ENCODE measurements at regions not wholly inside any gene's neighbourhood (a gene's known extent, or its start where the extent isn't known, plus 50 kb on each side); places are given as distances from the start of the nearest gene placed in this dataset.

- TF ChIP-seq CTCF (IDR thresholded peaks at IDR 0.05; ENCODE audit: low read depth, low read length, missing input control): no peak
- TF ChIP-seq TAF1 (conservative IDR thresholded peaks at IDR 0.05): no peak
- no peak for TF ChIP-seq ATF3 (IDR thresholded peaks at IDR 0.05)
- TF ChIP-seq RAD21 (IDR thresholded peaks at IDR 0.05): no peak
- no peak for TF ChIP-seq MAX (IDR thresholded peaks at IDR 0.05)
- no peak for TF ChIP-seq RXRA (IDR thresholded peaks at IDR 0.05)
- no peak for TF ChIP-seq GABPA (IDR thresholded peaks at IDR 0.05 in 1 of 2, conservative IDR thresholded peaks at IDR 0.05 in 1 of 2)
- TF ChIP-seq YY1 (IDR thresholded peaks at IDR 0.05): no peak
- TF ChIP-seq EGR1 (IDR thresholded peaks at IDR 0.05; ENCODE audit: low read depth in 2 of 2): no peak
These were observed 147.6 kb downstream of the KCTD12 start for GRCh38 chr13:76738616-76739015.

Data from liver (tissue), 3 donors.